ENCODE measurements at regions not wholly inside any gene's neighbourhood (a gene's known extent, or its start where the extent isn't known, plus 50 kb on each side); places are given as distances from the start of the nearest gene placed in this dataset.
"Not testable (repeated sequence)": the region's sequence is repeated elsewhere in the genome, so short reads cannot be mapped to it uniquely, and the experiment has no call there.

DNA sequence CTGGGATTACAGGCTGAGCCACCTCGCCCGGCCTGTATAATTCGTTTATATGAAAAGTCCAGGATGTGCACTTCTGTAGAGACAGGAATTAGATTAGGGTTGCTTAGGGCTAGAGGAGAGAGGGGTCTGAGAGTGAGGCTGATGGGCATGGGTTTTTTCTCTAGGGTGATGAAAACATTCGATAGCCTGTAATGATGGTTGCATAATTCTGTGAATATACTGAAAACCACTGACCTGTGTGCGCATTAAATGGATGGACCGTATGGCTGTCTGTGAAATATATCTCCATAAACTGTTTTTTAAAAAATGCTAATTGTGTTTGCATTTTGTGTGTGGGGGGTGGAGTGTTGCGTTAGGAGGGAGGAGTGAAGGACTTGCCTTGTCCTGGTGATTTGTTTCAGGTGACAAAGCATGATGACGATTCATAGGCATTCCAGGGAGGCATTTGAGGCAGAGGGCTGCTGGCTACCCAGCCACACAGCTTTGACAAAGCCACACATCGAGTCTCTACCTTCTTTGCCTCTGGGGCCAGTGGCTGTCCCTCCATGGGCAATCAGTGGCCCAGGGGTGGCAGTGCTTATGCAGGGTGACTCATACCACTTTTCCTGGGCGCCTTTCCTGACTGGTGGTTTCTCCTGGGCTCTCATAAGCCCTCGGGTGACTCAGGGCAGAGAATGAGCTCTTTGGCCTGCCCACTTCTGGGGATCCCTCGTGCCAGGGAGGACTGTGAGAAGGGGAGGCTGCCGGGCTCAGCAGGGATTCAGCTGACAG, 148.5 kb upstream of the WSCD1 start:
- Histone ChIP-seq H3K9me3 (ENCODE audit: control insufficient read depth in 4 of 4, insufficient read depth in 3 of 4, low read length in 3 of 4) (peaks cover 0 to 1% (median 0%) of the 10 kb centered on the region in 4 donors), H3K4me3 (no peak overlapping the region), H3K36me3 (ENCODE audit: control insufficient read depth in 4 of 4, insufficient read depth in 4 of 4, low read length in 4 of 4) (no peaks in the 10 kb centered on the region), H3K4me1 (ENCODE audit: control insufficient read depth in 5 of 5, insufficient read depth in 5 of 5, low read length in 5 of 5) (no peaks in the 10 kb centered on the region), H3K9ac (ENCODE audit: insufficient read depth in 1 of 2, low read length in 2 of 2) (no peak overlapping the region), H3K27ac (ENCODE audit: low read depth in 1 of 2, low read length in 1 of 2) (no peak overlapping the region), H3K27me3 (ENCODE audit: control insufficient read depth in 3 of 3, insufficient read depth in 3 of 3, low read length in 2 of 3) (no peaks in the 10 kb centered on the region)
- TF ChIP-seq, protein P1, sequence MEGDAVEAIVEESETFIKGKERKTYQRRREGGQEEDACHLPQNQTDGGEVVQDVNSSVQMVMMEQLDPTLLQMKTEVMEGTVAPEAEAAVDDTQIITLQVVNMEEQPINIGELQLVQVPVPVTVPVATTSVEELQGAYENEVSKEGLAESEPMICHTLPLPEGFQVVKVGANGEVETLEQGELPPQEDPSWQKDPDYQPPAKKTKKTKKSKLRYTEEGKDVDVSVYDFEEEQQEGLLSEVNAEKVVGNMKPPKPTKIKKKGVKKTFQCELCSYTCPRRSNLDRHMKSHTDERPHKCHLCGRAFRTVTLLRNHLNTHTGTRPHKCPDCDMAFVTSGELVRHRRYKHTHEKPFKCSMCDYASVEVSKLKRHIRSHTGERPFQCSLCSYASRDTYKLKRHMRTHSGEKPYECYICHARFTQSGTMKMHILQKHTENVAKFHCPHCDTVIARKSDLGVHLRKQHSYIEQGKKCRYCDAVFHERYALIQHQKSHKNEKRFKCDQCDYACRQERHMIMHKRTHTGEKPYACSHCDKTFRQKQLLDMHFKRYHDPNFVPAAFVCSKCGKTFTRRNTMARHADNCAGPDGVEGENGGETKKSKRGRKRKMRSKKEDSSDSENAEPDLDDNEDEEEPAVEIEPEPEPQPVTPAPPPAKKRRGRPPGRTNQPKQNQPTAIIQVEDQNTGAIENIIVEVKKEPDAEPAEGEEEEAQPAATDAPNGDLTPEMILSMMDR (IDR thresholded peaks at IDR 0.05; ENCODE audit: control extremely low read depth, extremely low read depth), result no peak
- ATAC-seq (ENCODE audit: insufficient read depth, low FRiP score) (no peak), DNase-seq (no peak)
- 76 to 83% methylated on average over 13 of the region's 13 CpGs for WGBS, 2 donors

DNA sequence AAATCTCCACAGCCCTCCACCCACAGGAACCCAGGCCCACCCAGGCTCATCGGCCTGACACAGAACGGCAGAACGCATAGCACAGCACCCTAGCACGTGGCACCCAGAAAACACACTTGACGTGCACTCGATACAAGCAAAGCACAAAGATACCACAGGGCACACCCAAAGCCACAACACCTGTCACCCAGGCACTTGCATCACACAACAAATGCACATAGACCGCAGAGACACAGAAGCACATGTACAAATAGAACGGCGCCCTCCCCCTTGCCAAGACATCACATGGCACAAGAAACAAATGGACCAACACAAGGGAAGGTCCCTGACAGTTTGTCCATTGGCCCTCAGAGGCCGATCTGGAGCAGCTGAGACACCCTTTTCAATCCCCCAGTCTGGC, 147.7 kb upstream of the WSCD1 start:
- Histone ChIP-seq H3K27ac (ENCODE audit: low read depth in 1 of 2, low read length in 1 of 2) (no peak overlapping the region), H3K27me3 (ENCODE audit: control insufficient read depth in 3 of 3, insufficient read depth in 3 of 3, low read length in 2 of 3) (no peaks in the 10 kb centered on the region), H3K4me1 (ENCODE audit: control insufficient read depth in 5 of 5, insufficient read depth in 5 of 5, low read length in 5 of 5) (no peaks in the 10 kb centered on the region), H3K9ac (ENCODE audit: insufficient read depth in 1 of 2, low read length in 2 of 2) (no peak overlapping the region), H3K36me3 (ENCODE audit: control insufficient read depth in 4 of 4, insufficient read depth in 4 of 4, low read length in 4 of 4) (no peaks in the 10 kb centered on the region), H3K9me3 (ENCODE audit: control insufficient read depth in 4 of 4, insufficient read depth in 3 of 4, low read length in 3 of 4) (peaks cover 0 to 1% (median 0%) of the 10 kb centered on the region in 4 donors), H3K4me3 (no peak overlapping the region)
- no peak for ATAC-seq (ENCODE audit: insufficient read depth, low FRiP score)
- TF ChIP-seq, protein P1 (IDR thresholded peaks at IDR 0.05; ENCODE audit: control extremely low read depth, extremely low read depth), result no peak
- WGBS, 2 donors, result 92 to 99% methylated on average over 10 of the region's 10 CpGs
- no peak for DNase-seq

DNA sequence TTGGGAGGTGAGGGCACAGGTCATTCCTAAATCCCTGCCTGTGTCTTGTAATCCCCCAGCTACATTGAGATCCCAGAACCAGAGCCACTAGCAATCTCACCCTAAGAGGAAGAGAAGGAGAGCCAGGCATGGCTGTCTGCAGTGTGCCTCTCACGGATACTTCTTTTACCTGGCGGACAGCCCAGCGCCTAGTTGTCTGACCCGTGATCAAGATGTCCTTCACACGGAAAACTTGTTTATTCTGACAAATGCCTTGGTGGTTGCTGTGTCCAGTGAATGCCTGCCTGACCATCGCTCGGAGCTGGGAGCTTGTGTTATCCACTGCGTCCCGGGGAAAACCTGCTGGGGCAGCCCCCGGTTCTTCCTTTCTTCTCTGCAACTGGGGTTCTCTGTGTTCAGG, 140.5 kb upstream of the WSCD1 start:
- TF ChIP-seq, protein P1 (IDR thresholded peaks at IDR 0.05; ENCODE audit: control extremely low read depth, extremely low read depth), result no peak

DNA sequence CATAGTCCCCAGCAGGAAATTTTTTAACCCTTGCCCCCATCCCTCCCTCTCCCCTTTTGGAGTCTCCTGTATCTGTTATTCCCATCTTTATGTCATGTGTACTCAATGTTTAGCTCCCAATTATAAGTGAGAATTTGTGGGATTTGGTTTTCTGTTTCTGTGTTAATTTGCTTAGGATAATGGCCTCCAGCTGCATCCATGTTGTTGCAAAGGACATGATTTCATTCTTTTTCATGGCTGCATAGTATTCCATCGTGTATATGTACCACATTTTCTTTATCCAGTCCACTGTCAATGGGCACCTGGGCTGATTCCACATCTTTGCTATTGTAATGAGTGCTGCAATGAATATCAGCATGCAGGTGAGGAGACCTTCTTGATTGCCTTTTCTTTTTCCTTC, 139.6 kb upstream of the WSCD1 start:
- not testable (repeated sequence) for H3K27ac ChIP-seq (ENCODE audit: low read depth in 1 of 2, low read length in 1 of 2); H3K4me1 ChIP-seq (ENCODE audit: control insufficient read depth in 5 of 5, insufficient read depth in 5 of 5, low read length in 5 of 5); H3K27me3 ChIP-seq (ENCODE audit: control insufficient read depth in 3 of 3, insufficient read depth in 3 of 3, low read length in 2 of 3); H3K4me3 ChIP-seq; H3K9me3 ChIP-seq (ENCODE audit: control insufficient read depth in 4 of 4, insufficient read depth in 3 of 4, low read length in 3 of 4); DNase-seq; H3K36me3 ChIP-seq (ENCODE audit: control insufficient read depth in 4 of 4, insufficient read depth in 4 of 4, low read length in 4 of 4); ATAC-seq (ENCODE audit: insufficient read depth, low FRiP score); H3K9ac ChIP-seq (ENCODE audit: insufficient read depth in 1 of 2, low read length in 2 of 2)
- WGBS, 2 donors, result 67 to 84% methylated on average over 1 of the region's 1 CpG

More for the DNA sequence above, 140.5 kb upstream of the WSCD1 start:
- Histone ChIP-seq H3K36me3 (ENCODE audit: control insufficient read depth in 4 of 4, insufficient read depth in 4 of 4, low read length in 4 of 4) (no peaks in the 10 kb centered on the region), H3K9ac (ENCODE audit: insufficient read depth in 1 of 2, low read length in 2 of 2) (no peak overlapping the region), H3K9me3 (ENCODE audit: control insufficient read depth in 4 of 4, insufficient read depth in 3 of 4, low read length in 3 of 4) (peaks cover 0 to 9% (median 1%) of the 10 kb centered on the region in 4 donors), H3K27ac (ENCODE audit: low read depth in 1 of 2, low read length in 1 of 2) (no peak overlapping the region), H3K4me1 (ENCODE audit: control insufficient read depth in 5 of 5, insufficient read depth in 5 of 5, low read length in 5 of 5) (peaks cover 0 to 3% (median 0%) of the 10 kb centered on the region in 5 donors), H3K4me3 (no peak overlapping the region), H3K27me3 (ENCODE audit: control insufficient read depth in 3 of 3, insufficient read depth in 3 of 3, low read length in 2 of 3) (no peaks in the 10 kb centered on the region)
- 90 to 95% methylated on average over 10 of the region's 10 CpGs for WGBS, 2 donors
- no peak for DNase-seq
- ATAC-seq (ENCODE audit: insufficient read depth, low FRiP score), result no peak

Data from lung (tissue), 11 donors.